ENCODE measurements at regions not wholly inside any gene's neighbourhood (a gene's known extent, or its start where the extent isn't known, plus 50 kb on each side); places are given as distances from the start of the nearest gene placed in this dataset.

- TF ChIP-seq POLR2AphosphoS5 (IDR thresholded peaks at IDR 0.05) (no peak), CTCF (IDR thresholded peaks at IDR 0.05) (no peak)
Observed at GRCh38 chr15:98451236-98451635, 197.1 kb upstream of the IGF1R start.

Measured in gastroesophageal sphincter (tissue), 3 donors.